GM23338 (cell line): ENCODE measurements at regions not wholly inside any gene's neighbourhood (a gene's known extent, or its start where the extent isn't known, plus 50 kb on each side); places are given as distances from the start of the nearest gene placed in this dataset.

Source experiments
- ATAC-seq: fragments of 200-7000 bp; cut with Tn5 transposase; 3 replicates; pipeline ENCODE4 v1.9.1; 2020
- DNase-seq: peaks from one replicate; pipeline ENCODE4 v3.0.0-alpha.2; 2015; ENCODE audit warnings: low spot score
- H2AFZ ChIP-seq: fragments of 200-600 bp; sonication (generic); 2 replicates; pipeline ENCODE4 v1.8.0; 2016; ENCODE audit warnings: antibody characterized with exemption, mild to moderate bottlenecking, moderate library complexity
- H3F3A ChIP-seq: fragments of 200-600 bp; sonication (generic); replicated peaks from 2 replicates; pipeline ENCODE4 v1.8.0; 2017; ENCODE audit warnings: antibody characterized with exemption, mixed run types, low read depth
- H3K27ac ChIP-seq: fragments of 200-600 bp; sonication (generic); 2 replicates; pipeline ENCODE4 v1.6.1; 2016; ENCODE audit warnings: low read depth
- H3K27me3 ChIP-seq: fragments of 200-600 bp; sonication (generic); 2 replicates; pipeline ENCODE4 v1.8.0; 2016; ENCODE audit warnings: mild to moderate bottlenecking, mixed run types, moderate library complexity; ENCODE audit not compliant: insufficient read depth
- H3K36me3 ChIP-seq: fragments of 200-600 bp; sonication (generic); 2 replicates; pipeline ENCODE4 v1.8.0; 2016; ENCODE audit warnings: mild to moderate bottlenecking; ENCODE audit not compliant: insufficient read depth
- H3K4me1 ChIP-seq: fragments of 200-600 bp; sonication (generic); 2 replicates; pipeline ENCODE4 v1.8.0; 2016; ENCODE audit warnings: mild to moderate bottlenecking, moderate library complexity; ENCODE audit not compliant: insufficient read depth
- H3K4me2 ChIP-seq: fragments of 200-600 bp; sonication (generic); 2 replicates; pipeline ENCODE4 v1.7.1; 2017; ENCODE audit warnings: mixed run types
- H3K4me3 ChIP-seq: fragments of 200-600 bp; sonication (generic); 2 replicates; pipeline ENCODE4 v1.6.1; 2016; ENCODE audit warnings: mixed run types
- H3K79me2 ChIP-seq: fragments of 200-600 bp; sonication (generic); replicated peaks from 2 replicates; pipeline ENCODE4 v1.8.0; 2017; ENCODE audit warnings: mild to moderate bottlenecking; ENCODE audit not compliant: insufficient read depth
- H3K9me2 ChIP-seq: fragments of 200-600 bp; sonication (generic); 2 replicates; pipeline ENCODE4 v1.8.0; 2017; ENCODE audit not compliant: insufficient read depth
- H4K20me1 ChIP-seq: fragments of 200-600 bp; sonication (generic); replicated peaks from 2 replicates; pipeline ENCODE4 v1.8.0; 2017; ENCODE audit warnings: mild to moderate bottlenecking; ENCODE audit not compliant: insufficient read depth
- H3K27ac Mint-ChIP-seq: 2 replicates; pipeline ENCODE4 v1.8.0; 2020; ENCODE audit warnings: inconsistent platforms, mild to moderate bottlenecking, moderate library complexity, mixed read lengths
- H3K27me3 Mint-ChIP-seq: 3 replicates; pipeline ENCODE4 v1.8.0; 2022; ENCODE audit warnings: low read depth, mild to moderate bottlenecking, moderate library complexity, mixed read lengths, inconsistent platforms; ENCODE audit not compliant: insufficient read depth, poor library complexity
- H3K36me3 Mint-ChIP-seq: 3 replicates; pipeline ENCODE4 v1.8.0; 2021; ENCODE audit warnings: low read depth, mild to moderate bottlenecking, inconsistent platforms, moderate library complexity, mixed read lengths
- H3K4me1 Mint-ChIP-seq: 3 replicates; pipeline ENCODE4 v1.8.0; 2020; ENCODE audit warnings: mild to moderate bottlenecking, inconsistent platforms, mixed read lengths
- H3K4me3 Mint-ChIP-seq: 3 replicates; pipeline ENCODE4 v1.8.0; 2021; ENCODE audit warnings: moderate library complexity, mild to moderate bottlenecking, inconsistent platforms, mixed read lengths
- H3K9me3 Mint-ChIP-seq: 3 replicates; pipeline ENCODE4 v1.8.0; 2020; ENCODE audit warnings: moderate library complexity, mild to moderate bottlenecking, inconsistent platforms, mixed read lengths
- CREB1 ChIP-seq: fragments of 250-450 bp; sonication (Bioruptor Pico); IDR thresholded peaks from 2 replicates; pipeline ENCODE4 v1.5.0; 2020; ENCODE audit warnings: low read depth, mild to moderate bottlenecking, moderate library complexity
- CTCF ChIP-seq, 2 experiments: fragments of 200-600 bp in 1 of 2; sonication (generic) in 1 of 2; conservative IDR thresholded peaks; 2 replicates each; pipeline versions ENCODE4 v1.5.1 to v1.6.1; 2016 to 2017; ENCODE audit warnings: antibody characterized with exemption in 2 of 2, low read depth in 2 of 2, mild to moderate bottlenecking in 2 of 2, moderate library complexity in 1 of 2
- ETS1 ChIP-seq: IDR thresholded peaks from 2 replicates; pipeline ENCODE4 v1.6.1; 2016; ENCODE audit warnings: antibody characterized with exemption
- EZH2 ChIP-seq: fragments of 200-600 bp; sonication (generic); IDR thresholded peaks from one replicate; pipeline ENCODE4 v1.8.0; 2017; ENCODE audit warnings: antibody characterized with exemption, mild to moderate bottlenecking, low read depth; ENCODE audit not compliant: unreplicated experiment
- EZH2phosphoT487 ChIP-seq: fragments of 200-600 bp; sonication (generic); IDR thresholded peaks from one replicate; pipeline ENCODE4 v1.8.1; 2018; ENCODE audit warnings: antibody characterized with exemption; ENCODE audit not compliant: unreplicated experiment
- JUNB ChIP-seq: IDR thresholded peaks from one replicate; pipeline ENCODE4 v1.6.1; 2016; ENCODE audit warnings: antibody characterized with exemption; ENCODE audit not compliant: unreplicated experiment
- NANOG ChIP-seq: IDR thresholded peaks from 2 replicates; pipeline ENCODE4 v1.6.1; 2016; ENCODE audit warnings: antibody characterized with exemption, borderline replicate concordance
- POLR2AphosphoS5 ChIP-seq: IDR thresholded peaks from 2 replicates; pipeline ENCODE4 v1.6.1; 2016; ENCODE audit warnings: antibody characterized with exemption, low read depth
- REST ChIP-seq: IDR thresholded peaks from one replicate; pipeline ENCODE4 v1.6.1; 2018; ENCODE audit warnings: antibody characterized with exemption; ENCODE audit not compliant: unreplicated experiment
- STAT1 ChIP-seq: IDR thresholded peaks from one replicate; pipeline ENCODE4 v1.6.1; 2016; ENCODE audit warnings: antibody characterized with exemption; ENCODE audit not compliant: unreplicated experiment
- ZNF114 ChIP-seq: fragments of 250-450 bp; sonication (Bioruptor Pico); IDR thresholded peaks from 2 replicates; pipeline ENCODE4 v1.5.0; 2020; ENCODE audit warnings: mild to moderate bottlenecking, moderate library complexity
- ZNF331 ChIP-seq: fragments of 250-450 bp; sonication (Bioruptor Pico); IDR thresholded peaks from 2 replicates; pipeline ENCODE4 v1.5.0; 2020; ENCODE audit warnings: low read depth, mild to moderate bottlenecking, moderate library complexity

GRCh38 chr11:59283311-59283710 is 70.6 kb upstream of the MPEG1 start (continued):
- TF ChIP-seq ETS1 (no peak), NANOG (no peak), ZNF114 (CRISPR knock-in tag) (no peak), ZNF331 (no peak), CREB1 (CRISPR knock-in tag) (no peak), STAT1 (no peak), JUNB (no peak), CTCF (conservative IDR thresholded peaks at IDR 0.05; ENCODE audit: low read depth in 2 of 2) (no peak), EZH2phosphoT487 (no peak), EZH2 (no peak)

GRCh38 chr11:59281177-59281576 is 68.5 kb upstream of the MPEG1 start:
- Histone ChIP-seq H3K36me3 (no peaks in the 10 kb centered on the region), H3K9me2 (no peaks in the 10 kb centered on the region), H3F3A (no peaks in the 10 kb centered on the region), H3K4me3 (no peak overlapping the region), H3K27me3 (no peaks in the 10 kb centered on the region), H3K79me2 (no peaks in the 10 kb centered on the region), H4K20me1 (no peaks in the 10 kb centered on the region), H3K4me1 (no peaks in the 10 kb centered on the region), H2AFZ (no peak overlapping the region), H3K4me2 (no peak overlapping the region), H3K27ac (no peak overlapping the region)
- H3K36me3 Mint-ChIP-seq = peaks cover 2% of the 10 kb centered on the region; the same call in 1 of the 3 replicates
- no peak overlapping the region for H3K4me3 Mint-ChIP-seq
- DNase-seq (no peak), ATAC-seq (no peak)
- H3K27me3 Mint-ChIP-seq = peaks cover 9% of the 10 kb centered on the region
- no peak overlapping the region for H3K27ac Mint-ChIP-seq
- H3K4me1 Mint-ChIP-seq = no peaks in the 10 kb centered on the region
- H3K9me3 Mint-ChIP-seq = peaks cover 34% of the 10 kb centered on the region
- no peak for TF ChIP-seq POLR2AphosphoS5
- TF ChIP-seq NANOG = no peak
- TF ChIP-seq ZNF114 (CRISPR knock-in tag) = no peak
- no peak for TF ChIP-seq ZNF331
- TF ChIP-seq CREB1 (CRISPR knock-in tag) = no peak
- no peak for TF ChIP-seq CTCF (conservative IDR thresholded peaks at IDR 0.05; ENCODE audit: low read depth in 2 of 2)
- TF ChIP-seq REST = no peak
- no peak for TF ChIP-seq STAT1
- TF ChIP-seq EZH2 = no peak
